Cardiac muscle cell (in vitro differentiated cells and primary cell): ENCODE measurements at regions not wholly inside any gene's neighbourhood (a gene's known extent, or its start where the extent isn't known, plus 50 kb on each side); places are given as distances from the start of the nearest gene placed in this dataset.

Source experiments
- DNase-seq, 2 donors: peaks; one replicate each; pipeline versions ENCODE4 v3.0.0 to v3.0.0-alpha.2; 2010 to 2017; ENCODE audit warnings: low read depth in 1 of 2, low spot score in 1 of 2
- H3K27ac ChIP-seq: fragments of 200-600 bp; sonication (generic); 2 replicates; pipeline ENCODE4 v1.5.1; 2016
- H3K27me3 ChIP-seq: fragments of 200-600 bp; sonication (generic); 2 replicates; pipeline ENCODE4 v1.6.0; 2016; ENCODE audit warnings: control low read depth
- H3K36me3 ChIP-seq: fragments of 200-600 bp; sonication (generic); 2 replicates; pipeline ENCODE4 v1.5.1; 2016; ENCODE audit warnings: control low read depth
- H3K4me1 ChIP-seq: fragments of 200-600 bp; sonication (generic); 2 replicates; pipeline ENCODE4 v1.8.1; 2017; ENCODE audit warnings: low read depth, mild to moderate bottlenecking, mixed run types
- H3K4me3 ChIP-seq: fragments of 200-600 bp; sonication (generic); 2 replicates; pipeline ENCODE4 v1.5.1; 2016; ENCODE audit warnings: mild to moderate bottlenecking
- H3K9me3 ChIP-seq: fragments of 200-600 bp; sonication (generic); 2 replicates; pipeline ENCODE4 v1.5.1; 2017; ENCODE audit warnings: low read depth, mild to moderate bottlenecking, control low read depth
- CTCF ChIP-seq: IDR thresholded peaks from 2 replicates; pipeline ENCODE4 v1.5.1; 2012; ENCODE audit warnings: low read depth, mild to moderate bottlenecking, low read length

DNA sequence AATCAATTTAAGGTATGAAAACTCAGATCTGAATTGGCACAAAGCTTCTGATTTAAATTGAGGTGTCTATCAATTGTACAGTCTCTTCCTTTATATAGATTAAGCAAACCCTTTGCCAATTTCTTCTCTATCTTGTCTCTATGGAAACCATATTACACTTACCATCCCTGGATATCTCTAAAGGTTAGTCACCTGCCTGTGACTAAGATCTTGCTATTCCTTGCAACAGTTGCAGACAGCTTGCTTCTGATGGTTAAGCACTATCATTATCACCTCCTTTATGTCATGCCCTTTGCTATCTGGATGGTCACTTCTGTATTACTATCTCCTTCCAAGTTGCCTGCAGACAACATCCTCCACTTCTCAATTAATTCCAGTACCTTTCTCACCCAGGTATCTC is 998.6 kb upstream of the B3GALT2 start:
- no peaks in the 10 kb centered on the region for H3K4me1 ChIP-seq
- no peaks in the 10 kb centered on the region for H3K9me3 ChIP-seq
- no peak for TF ChIP-seq CTCF
- no peaks in the 10 kb centered on the region for H3K27me3 ChIP-seq
- DNase-seq: no peak
- no peak overlapping the region for H3K27ac ChIP-seq
- H3K4me3 ChIP-seq: no peak overlapping the region
- H3K36me3 ChIP-seq: no peaks in the 10 kb centered on the region

DNA sequence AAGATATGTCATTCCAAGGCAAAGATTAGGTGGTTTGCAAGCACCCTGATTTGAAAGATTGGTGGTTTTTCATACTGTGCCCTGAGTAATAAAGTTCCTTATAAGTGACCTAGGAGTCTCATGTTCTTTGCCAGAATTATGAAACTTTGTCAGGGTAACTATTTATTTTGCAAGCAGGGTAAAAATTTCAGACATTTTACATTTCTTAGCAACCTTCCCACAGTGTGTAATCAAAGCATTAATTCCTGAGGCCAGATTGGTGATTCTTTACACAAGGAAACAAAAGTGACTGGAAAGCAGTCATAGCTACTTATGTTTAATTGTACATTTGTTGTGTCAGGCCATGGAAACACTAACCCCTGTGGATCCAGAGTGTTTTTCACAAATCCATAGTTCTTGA is 998.0 kb upstream of the B3GALT2 start:
- Histone ChIP-seq H3K4me3 (no peak overlapping the region), H3K27ac (no peak overlapping the region), H3K9me3 (no peaks in the 10 kb centered on the region), H3K27me3 (no peaks in the 10 kb centered on the region), H3K36me3 (no peaks in the 10 kb centered on the region), H3K4me1 (no peaks in the 10 kb centered on the region)
- TF ChIP-seq CTCF: no peak
- no peak for DNase-seq

DNA sequence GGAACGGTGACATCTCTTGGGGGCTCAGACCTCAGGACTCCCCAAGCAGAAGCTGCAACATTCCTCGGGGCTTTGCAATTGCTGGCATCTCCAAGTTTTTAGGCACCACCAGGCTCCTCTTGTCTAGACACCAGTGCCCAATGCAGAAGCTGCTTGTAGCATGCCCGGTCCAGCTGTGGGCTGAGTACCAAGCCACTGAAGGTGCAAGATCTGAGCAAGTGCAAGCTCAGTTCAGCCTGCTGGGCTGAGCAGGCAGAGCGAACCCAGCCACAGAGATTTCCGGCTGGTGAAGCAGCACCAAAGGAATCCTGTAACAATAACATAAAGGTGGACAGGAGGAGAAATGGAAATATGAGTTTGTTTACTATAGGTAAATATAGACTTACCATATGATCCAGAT is 995.4 kb upstream of the B3GALT2 start:
- Histone ChIP-seq H3K4me1 (no peaks in the 10 kb centered on the region), H3K9me3 (no peaks in the 10 kb centered on the region), H3K36me3 (no peaks in the 10 kb centered on the region), H3K4me3 (no peak overlapping the region), H3K27me3 (no peaks in the 10 kb centered on the region), H3K27ac (no peak overlapping the region)
- TF ChIP-seq CTCF: no peak
- no peak for DNase-seq

DNA sequence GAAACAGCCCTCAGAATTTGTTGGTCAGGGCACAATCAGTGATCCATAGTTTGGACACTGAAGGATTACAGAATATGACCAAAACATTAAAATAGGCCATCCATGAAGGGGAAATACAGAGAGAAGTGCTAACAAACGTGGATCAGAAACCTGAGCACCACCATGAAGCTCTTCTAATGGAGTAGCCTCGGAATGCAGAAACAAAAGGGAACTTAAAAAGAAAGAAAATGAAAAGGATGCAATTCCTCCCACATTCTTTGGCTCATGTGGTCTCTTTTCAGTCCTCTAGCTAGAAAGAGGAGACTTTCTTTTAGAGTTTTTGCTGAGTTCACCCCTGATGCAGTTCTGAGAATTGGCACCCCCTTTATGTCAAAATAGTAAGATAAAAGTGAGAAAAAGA is 989.8 kb upstream of the B3GALT2 start:
- no peak for TF ChIP-seq CTCF
- H3K9me3 ChIP-seq: no peaks in the 10 kb centered on the region
- H3K36me3 ChIP-seq: no peaks in the 10 kb centered on the region
- no peak overlapping the region for H3K4me3 ChIP-seq
- H3K27ac ChIP-seq: no peak overlapping the region
- no peak for DNase-seq
- no peaks in the 10 kb centered on the region for H3K4me1 ChIP-seq
- H3K27me3 ChIP-seq: no peaks in the 10 kb centered on the region

DNA sequence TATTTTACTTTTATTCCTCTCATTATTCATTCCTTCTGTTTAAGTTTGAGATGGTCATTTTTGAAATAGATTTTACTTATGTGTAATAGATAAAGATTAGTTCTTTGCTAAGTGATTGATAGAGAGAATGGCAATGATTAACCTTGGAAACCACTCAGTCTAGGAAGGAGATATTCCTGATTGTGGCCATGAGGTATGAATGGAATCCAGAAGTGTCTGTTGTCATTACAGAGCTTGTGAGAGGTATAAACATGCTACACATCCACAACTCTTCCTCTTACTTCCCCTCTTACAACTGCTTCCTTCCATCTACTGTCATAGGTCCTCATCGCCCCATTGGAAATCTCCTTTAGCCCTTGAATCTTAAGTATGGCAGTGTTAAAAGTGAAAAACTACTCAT is 988.8 kb upstream of the B3GALT2 start:
- Histone ChIP-seq H3K27ac (no peak overlapping the region), H3K27me3 (no peaks in the 10 kb centered on the region), H3K36me3 (no peaks in the 10 kb centered on the region), H3K9me3 (no peaks in the 10 kb centered on the region), H3K4me1 (no peaks in the 10 kb centered on the region), H3K4me3 (no peak overlapping the region)
- no peak for TF ChIP-seq CTCF
- DNase-seq: no peak

- Histone ChIP-seq H3K36me3 (no peaks in the 10 kb centered on the region), H3K4me3 (no peak overlapping the region), H3K9me3 (no peaks in the 10 kb centered on the region), H3K4me1 (no peaks in the 10 kb centered on the region), H3K27me3 (no peaks in the 10 kb centered on the region), H3K27ac (no peak overlapping the region)
- TF ChIP-seq CTCF: no peak
- no peak for DNase-seq
Measured at GRCh38 chr1:194174528-194174927, 988.1 kb upstream of the B3GALT2 start.
